B cell (primary cell): ENCODE measurements at regions not wholly inside any gene's neighbourhood (a gene's known extent, or its start where the extent isn't known, plus 50 kb on each side); places are given as distances from the start of the nearest gene placed in this dataset.

Experiments
- CTCF ChIP-seq: fragments of 200-600 bp; IDR thresholded peaks from one replicate; pipeline ENCODE4 v1.8.0; 2022; ENCODE audit warnings: antibody characterized with exemption, mild to moderate bottlenecking
- EZH2 ChIP-seq: IDR thresholded peaks from 2 replicates; pipeline ENCODE4 v1.6.1; 2012; ENCODE audit warnings: borderline replicate concordance, low read depth, mild to moderate bottlenecking, moderate library complexity, low read length; ENCODE audit not compliant: insufficient read depth, poor library complexity, severe bottlenecking

GRCh38 chr7:18395868-18396267 lies 99.7 kb upstream of the HDAC9 start:
- no peak for TF ChIP-seq CTCF
- no peak for TF ChIP-seq EZH2
